Ascending aorta (tissue), 2 donors: ENCODE measurements at regions not wholly inside any gene's neighbourhood (a gene's known extent, or its start where the extent isn't known, plus 50 kb on each side); places are given as distances from the start of the nearest gene placed in this dataset.

Source experiments
- DNase-seq, 2 donors: peaks; one replicate each; pipeline ENCODE4 v3.0.0-alpha.2; 2019; ENCODE audit warnings: low spot score in 2 of 2
- H3K27ac ChIP-seq, 2 donors: fragments of 200-600 bp; sonication (generic); one replicate each; pipeline ENCODE4 v1.5.1; 2016 to 2017; ENCODE audit warnings: mild to moderate bottlenecking in 1 of 2
- H3K27me3 ChIP-seq: fragments of 200-600 bp; sonication (generic); one replicate; pipeline ENCODE4 v1.5.1; 2017
- H3K36me3 ChIP-seq, 2 donors: fragments of 200-600 bp; sonication (generic); one replicate each; pipeline ENCODE4 v1.5.1; 2016
- H3K4me1 ChIP-seq, 2 donors: fragments of 200-600 bp; sonication (generic); one replicate each; pipeline ENCODE4 v1.5.1; 2016 to 2017; ENCODE audit warnings: mild to moderate bottlenecking in 1 of 2
- H3K4me3 ChIP-seq, 2 donors: fragments of 200-600 bp; sonication (generic); one replicate each; pipeline ENCODE4 v1.5.1; 2016 to 2017; ENCODE audit warnings: mild to moderate bottlenecking in 1 of 2
- H3K9me3 ChIP-seq, 2 donors: fragments of 200-600 bp; sonication (generic); one replicate each; pipeline ENCODE4 v1.5.1; 2016
- CTCF ChIP-seq, 3 experiments: fragments of 200-600 bp in 2 of 3; fragments of 450-650 bp in 1 of 3; sonication (generic) in 2 of 3; IDR thresholded peaks; one replicate each; pipeline ENCODE4 v1.5.1; 2016 to 2019; ENCODE audit warnings: antibody characterized with exemption in 3 of 3, mild to moderate bottlenecking in 1 of 3, moderate library complexity in 1 of 3
- intact Hi-C: fragments of 100-400 bp; cut with DNase I; formaldehyde crosslinking; loops from one replicate; pipeline ENCODE4 v1.15.1; 2023

GRCh38 chr2:217227794-217228193, 367.9 kb upstream of the TNP1 start:
- no peak overlapping the region for H3K27ac ChIP-seq
- no peak for DNase-seq
- no peaks in the 10 kb centered on the region for H3K9me3 ChIP-seq
- H3K4me1 ChIP-seq: peaks cover 3 to 22% of the 10 kb centered on the region in 2 donors
- H3K27me3 ChIP-seq: no peaks in the 10 kb centered on the region
- no peak overlapping the region for H3K4me3 ChIP-seq
- TF ChIP-seq CTCF (IDR thresholded peaks at IDR 0.05): no peak
- H3K36me3 ChIP-seq: no peaks in the 10 kb centered on the region
- intact Hi-C loops: no loop called here

GRCh38 chr2:217225596-217225995, 365.7 kb upstream of the TNP1 start:
- H3K4me3 ChIP-seq: no peak overlapping the region
- H3K27me3 ChIP-seq: no peaks in the 10 kb centered on the region
- H3K36me3 ChIP-seq: no peaks in the 10 kb centered on the region
- peaks cover 3 to 19% of the 10 kb centered on the region in 2 donors for H3K4me1 ChIP-seq
- no peaks in the 10 kb centered on the region for H3K9me3 ChIP-seq
- intact Hi-C loops: no loop called here
- DNase-seq: no peak
- no peak for TF ChIP-seq CTCF (IDR thresholded peaks at IDR 0.05)
- H3K27ac ChIP-seq: no peak overlapping the region

GRCh38 chr2:217223222-217223930, 363.5 kb upstream of the TNP1 start:
- peak; percentile 35 to 88 for DNase-seq
- TF ChIP-seq CTCF (IDR thresholded peaks at IDR 0.05): no peak
- intact Hi-C loops: loop anchor here (5.0 kb wide), 3 partner anchors 116 to 526 kb away; partner anchors contain the start of gene IGFBP5
- Histone ChIP-seq H3K4me3 (no peak overlapping the region), H3K9me3 (no peaks in the 10 kb centered on the region), H3K4me1 (peaks cover 3 to 32% of the 10 kb centered on the region in 2 donors), H3K27ac (peak overlapping the region; percentile 66 to 70), H3K36me3 (no peaks in the 10 kb centered on the region), H3K27me3 (no peaks in the 10 kb centered on the region)

- H3K4me3 ChIP-seq: no peak overlapping the region
- peaks cover 3 to 32% of the 10 kb centered on the region in 2 donors for H3K4me1 ChIP-seq
- H3K36me3 ChIP-seq: no peaks in the 10 kb centered on the region
- H3K27me3 ChIP-seq: no peaks in the 10 kb centered on the region
- no peaks in the 10 kb centered on the region for H3K9me3 ChIP-seq
- no peak for DNase-seq
- intact Hi-C loops: loop anchor here (5.0 kb wide), 3 partner anchors 115 to 525 kb away; partner anchors contain the start of gene IGFBP5
- no peak for TF ChIP-seq CTCF (IDR thresholded peaks at IDR 0.05)
- H3K27ac ChIP-seq: peak overlapping the region; percentile 61 to 66
Measured at GRCh38 chr2:217222309-217222910, 362.5 kb upstream of the TNP1 start.

- peak overlapping the region; percentile 53 to 58 for H3K27ac ChIP-seq
- peaks cover 3 to 32% of the 10 kb centered on the region in 2 donors for H3K4me1 ChIP-seq
- intact Hi-C loops: loop anchor here (5.0 kb wide), 3 partner anchors 113 to 523 kb away; partner anchors contain the start of gene IGFBP5
- no peaks in the 10 kb centered on the region for H3K9me3 ChIP-seq
- peak in 1 of 2 donors; percentile 66 for DNase-seq
- no peaks in the 10 kb centered on the region for H3K36me3 ChIP-seq
- H3K4me3 ChIP-seq: no peak overlapping the region
- no peaks in the 10 kb centered on the region for H3K27me3 ChIP-seq
- TF ChIP-seq CTCF (IDR thresholded peaks at IDR 0.05): no peak
Measured at GRCh38 chr2:217220228-217221013, 360.6 kb upstream of the TNP1 start.
